RPMI8226 (cell line): ENCODE measurements at regions not wholly inside any gene's neighbourhood (a gene's known extent, or its start where the extent isn't known, plus 50 kb on each side); places are given as distances from the start of the nearest gene placed in this dataset.
"Not testable (repeated sequence)": the region's sequence is repeated elsewhere in the genome, so short reads cannot be mapped to it uniquely, and the experiment has no call there.

Experiments used
- DNase-seq: peaks from one replicate; pipeline ENCODE4 v3.0.0-alpha.2; 2015

DNA sequence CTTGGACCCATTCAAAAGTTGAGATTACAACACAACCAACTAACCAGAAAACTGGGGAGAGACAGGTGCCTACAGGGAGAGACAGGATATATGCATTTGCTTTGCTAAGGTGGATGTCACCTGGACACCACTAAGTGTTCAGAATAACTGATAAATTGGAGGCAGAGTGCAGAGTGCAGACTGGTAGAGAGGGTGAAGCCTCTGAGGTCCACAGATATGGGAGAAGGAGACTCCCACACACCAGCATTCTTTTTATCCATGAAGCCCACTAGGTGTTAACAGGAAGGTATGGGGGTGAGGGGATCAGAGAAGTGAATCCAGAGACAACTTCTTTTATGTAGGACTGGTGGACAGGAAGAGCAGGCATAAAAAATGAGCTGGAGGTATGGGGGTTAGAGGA, 1310.0 kb upstream of the ZEB2 start:
- DNase-seq = no peak

DNA sequence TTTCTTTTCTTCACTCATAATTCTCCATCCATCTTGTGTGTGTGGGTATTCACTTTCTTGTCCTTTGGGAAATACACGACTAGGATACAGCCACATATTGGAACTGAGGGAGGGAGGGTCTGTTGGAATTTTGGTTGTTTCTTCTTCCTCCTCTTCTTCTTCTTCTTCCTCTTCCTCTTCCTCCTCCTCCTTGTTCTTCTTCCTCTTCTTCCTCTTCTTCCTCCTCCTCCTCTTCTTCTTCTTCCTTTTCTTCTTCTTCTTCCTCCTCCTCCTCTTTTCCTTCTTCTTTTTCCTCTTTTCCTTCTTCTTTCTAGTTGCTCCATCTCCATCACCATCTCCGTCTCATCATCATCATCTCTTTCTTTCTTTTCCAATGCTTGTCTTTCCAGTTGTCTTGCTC, 1307.3 kb upstream of the ZEB2 start:
- no peak for DNase-seq

DNA sequence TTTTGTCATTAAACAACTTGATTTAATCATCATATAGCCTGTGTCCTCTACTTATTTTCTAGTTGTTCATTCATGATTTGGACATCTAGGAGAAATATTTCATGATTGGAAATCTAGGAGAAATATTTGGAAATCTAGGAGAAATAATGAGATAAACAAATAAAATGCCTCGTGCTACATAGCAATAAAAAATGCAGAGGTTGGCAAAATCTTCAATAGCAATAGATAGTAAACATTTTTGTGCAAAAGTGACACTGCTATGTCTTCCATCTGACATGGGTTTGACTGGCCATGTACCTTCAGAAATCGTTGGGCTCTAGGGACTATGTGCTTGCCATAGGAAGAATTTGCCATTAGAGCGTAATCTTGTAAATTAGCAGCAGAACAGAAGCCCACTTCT, 1304.5 kb upstream of the ZEB2 start:
- no peak for DNase-seq

DNA sequence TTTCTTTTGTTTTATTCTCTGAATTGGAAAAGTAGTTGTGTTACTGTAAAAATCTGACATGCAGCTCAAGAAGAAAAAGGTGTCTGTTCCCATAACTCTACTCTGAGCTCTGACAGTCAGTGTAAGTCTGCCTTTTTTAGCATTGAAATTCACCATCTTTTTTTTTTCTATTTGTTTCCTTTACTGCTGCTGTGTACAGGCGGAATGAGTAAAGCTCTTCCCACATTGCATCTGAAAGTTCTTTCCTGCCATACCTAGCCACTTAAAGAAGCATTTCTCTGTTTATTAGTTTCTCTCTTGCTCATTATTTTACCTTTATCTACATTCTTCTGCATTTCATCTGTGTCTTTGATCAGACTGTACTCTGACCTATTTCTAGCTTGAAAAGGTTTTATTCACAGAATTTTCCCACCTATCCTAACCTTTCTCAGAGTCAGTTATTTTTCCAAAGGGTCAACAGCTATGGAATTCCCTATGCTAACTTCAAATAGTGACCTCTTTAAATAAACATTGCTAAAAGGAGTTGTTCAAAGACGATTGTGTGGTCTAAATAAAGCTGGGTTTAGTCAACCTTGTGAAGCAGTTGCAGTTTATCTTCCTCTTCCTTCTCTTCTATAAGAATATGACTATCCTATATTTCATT, 1303.1 kb upstream of the ZEB2 start:
- DNase-seq = no peak

DNA sequence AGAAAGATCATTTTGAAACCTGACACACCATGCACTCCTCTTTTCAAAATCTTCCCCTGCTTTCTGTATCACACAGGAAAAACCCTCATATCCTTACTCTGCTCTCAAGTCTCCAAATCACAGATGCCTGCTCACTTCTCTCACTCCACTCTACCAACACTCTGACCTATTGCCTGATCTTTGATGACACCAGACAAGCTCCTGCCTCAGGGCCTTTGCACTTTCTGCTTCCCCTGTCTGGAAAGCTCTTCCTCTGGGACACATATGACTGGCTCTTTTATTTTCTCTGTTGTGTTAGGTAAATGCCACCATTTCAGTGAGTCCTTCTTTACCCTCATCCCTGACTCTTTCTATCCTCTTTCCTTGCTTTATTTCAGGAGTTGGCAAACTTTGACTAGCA, 1300.7 kb upstream of the ZEB2 start:
- DNase-seq = no peak

DNA sequence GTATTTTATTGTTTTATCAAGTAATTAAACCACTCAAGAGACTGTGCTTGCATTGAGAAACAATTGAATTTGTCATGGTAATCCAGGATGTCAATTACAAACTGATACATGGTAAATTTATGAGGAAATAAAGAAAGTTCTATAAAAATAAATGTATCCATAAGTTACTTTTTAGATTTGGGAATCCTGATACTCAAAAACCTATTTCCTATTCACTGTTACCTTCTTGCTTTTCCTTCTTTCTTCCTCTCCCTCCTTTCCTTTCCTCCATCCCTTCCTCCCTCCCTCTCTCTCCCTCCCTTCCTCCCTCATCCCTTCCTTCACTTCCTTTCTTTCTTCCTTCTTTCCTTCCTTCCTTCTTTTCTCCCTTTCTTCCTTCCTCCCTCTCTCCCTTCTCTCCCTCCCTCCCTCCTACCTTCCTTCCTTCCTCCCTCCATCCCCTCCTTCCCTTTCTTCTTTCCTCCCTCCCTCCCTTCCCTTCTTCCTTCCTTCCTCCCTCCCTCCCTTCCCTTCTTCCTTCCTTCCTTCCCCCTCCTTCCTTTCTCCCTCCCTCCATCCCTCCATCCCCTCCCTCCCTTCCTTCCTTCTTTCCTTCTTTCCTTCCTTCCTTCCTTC, 1299.1 kb upstream of the ZEB2 start:
- no peak for DNase-seq

DNA sequence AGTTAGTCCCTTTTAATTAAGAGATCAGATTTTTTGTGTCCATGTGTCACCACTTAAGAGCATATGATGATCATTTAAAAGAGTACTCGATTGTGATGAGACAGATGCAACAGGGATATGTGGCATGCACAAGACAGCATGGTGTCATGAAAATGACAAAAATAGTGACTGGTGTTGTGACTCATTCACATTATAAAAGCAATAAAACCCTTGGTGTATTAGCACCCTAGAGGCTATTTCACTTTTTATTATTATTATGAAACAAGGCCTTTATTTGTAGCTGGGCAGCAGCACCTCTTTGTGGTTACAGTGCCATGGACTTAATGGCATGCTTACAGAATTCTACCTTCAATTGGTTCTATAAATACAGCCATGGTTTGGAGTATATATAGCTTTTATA, 1296.0 kb upstream of the ZEB2 start:
- DNase-seq = no peak

DNA sequence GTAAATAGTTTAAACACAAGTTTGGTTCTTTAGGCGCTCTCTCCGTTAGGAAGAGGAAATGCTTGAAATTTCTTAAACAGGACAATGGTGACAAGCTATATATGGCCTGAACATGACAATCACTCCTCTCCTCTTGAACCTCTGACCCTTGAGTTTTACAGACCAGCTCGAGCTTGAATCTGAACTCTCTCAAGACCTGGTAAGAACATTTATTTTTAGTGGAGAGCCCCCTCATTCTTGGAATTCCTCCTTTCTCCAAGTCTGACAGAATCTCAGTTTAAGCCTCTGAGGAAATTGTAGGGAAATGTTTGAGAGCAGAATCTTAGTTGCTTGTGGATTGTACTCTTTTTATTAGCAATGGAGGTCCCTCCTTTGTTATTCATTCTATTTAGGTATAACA, 1293.6 kb upstream of the ZEB2 start:
- DNase-seq = no peak

DNA sequence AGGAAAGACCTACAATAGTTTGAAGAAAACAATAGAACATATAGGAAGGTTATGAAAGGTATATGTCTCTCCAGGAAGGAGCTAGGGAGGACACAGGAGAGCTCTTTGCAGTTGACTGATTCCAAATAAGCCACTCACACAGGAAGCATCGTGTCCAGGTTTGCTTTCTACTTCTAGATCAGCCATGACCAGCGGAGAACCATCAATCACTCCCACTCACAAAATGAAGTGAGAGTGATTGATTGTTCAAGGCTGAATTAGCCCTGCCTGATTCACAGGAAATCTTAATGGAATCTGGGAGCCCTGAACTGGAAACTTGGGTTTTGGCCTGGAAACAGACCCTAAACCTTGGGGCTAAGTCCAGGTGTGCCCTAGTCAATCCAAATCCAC, 1292.2 kb upstream of the ZEB2 start:
- no peak for DNase-seq

DNA sequence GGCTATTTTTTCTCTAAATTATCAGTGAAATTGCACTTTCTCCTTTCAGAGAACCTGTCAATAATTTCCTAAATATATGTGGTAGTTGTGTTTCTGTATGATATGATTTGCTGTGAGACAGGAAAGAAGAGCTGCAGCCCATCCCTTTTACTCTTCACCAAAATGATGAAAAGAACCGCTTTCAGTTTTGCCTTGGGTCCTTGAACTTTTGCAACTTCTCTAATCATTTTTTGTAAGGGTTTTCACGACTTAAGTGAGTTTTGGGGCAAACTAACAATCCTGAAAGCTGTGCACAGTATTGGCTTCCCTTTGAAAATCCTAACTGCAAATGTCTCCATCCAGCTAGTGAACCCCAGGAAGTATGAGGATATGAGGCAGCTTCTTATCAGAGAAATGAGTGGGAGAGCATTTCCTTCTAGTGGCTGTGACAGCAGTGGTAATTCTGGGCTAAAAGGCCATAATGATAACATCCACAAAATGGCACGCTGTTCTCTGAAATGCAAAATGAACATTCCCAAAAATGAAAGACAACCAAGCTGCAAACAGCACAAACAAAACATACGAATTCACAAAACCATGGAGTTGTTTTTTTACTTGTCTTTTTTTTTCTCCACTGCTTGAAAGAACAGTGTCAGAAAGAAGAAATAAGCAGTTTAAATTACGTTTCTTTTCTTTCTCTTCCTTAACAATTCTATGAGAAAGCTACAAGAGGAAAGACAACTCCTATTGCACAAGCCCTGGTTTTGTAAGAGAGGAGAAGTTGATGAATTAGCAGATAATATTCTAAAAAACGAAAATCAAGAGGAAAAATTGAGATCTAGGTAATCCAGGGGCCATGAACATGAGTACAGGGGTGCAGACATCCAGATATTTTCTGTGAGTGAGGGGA, 1291.6 kb upstream of the ZEB2 start:
- no peak for DNase-seq

DNA sequence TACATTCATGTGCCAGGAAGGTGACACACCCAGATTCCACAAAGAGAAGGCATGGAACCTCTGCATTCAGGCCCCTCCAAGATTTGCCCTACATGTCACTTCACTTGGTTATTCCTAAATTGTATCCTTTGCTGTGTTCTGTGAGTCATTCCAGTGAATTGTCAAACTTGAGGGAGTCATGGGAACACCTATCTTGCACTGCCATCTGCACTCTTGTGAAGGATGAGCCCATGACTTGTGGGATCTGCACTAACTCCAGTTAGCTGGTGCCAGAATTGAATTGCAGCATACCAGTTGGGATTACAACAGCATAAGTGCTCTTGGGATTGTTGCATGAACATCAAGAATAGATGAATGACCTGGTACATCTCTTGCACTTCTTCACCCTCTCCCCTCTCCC, 1288.0 kb upstream of the ZEB2 start:
- no peak for DNase-seq

DNA sequence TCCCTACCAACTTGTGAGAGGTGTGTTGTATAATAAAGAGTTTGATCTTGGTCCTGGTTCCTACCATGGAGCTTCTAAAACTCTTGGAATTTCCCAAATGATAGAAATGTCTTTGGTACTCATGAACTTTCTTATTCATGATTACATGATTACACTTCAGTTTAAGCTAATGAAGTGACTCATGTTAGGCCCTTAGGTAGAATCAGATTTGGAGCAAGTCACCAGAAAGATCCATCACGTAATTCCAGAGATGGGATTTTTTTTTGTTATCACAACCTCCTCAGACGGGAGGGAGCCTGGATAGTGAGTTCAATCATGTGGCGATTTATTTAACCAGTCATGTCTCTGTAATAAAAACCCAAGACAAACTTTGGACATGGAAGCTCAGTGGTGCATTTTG, 1287.6 kb upstream of the ZEB2 start:
- DNase-seq = no peak

DNA sequence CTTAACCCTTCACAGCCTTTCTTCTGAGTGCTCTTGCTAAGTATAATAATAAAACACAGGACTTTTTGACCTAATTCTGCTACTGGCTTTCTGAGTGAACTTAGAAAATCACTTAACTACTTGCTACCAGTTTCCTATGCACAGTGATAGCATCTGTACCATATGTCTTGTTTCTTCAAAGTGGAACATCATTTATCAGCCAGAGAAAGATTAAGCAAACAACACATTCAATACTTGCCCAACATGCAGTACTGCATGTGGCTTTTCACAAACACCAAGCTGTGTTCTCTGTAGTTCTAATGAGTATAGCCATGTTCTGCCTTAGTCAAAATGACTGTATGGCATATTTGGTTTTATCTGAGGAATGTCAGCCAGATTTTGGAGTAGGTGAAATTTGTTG, 1286.6 kb upstream of the ZEB2 start:
- DNase-seq = no peak

DNA sequence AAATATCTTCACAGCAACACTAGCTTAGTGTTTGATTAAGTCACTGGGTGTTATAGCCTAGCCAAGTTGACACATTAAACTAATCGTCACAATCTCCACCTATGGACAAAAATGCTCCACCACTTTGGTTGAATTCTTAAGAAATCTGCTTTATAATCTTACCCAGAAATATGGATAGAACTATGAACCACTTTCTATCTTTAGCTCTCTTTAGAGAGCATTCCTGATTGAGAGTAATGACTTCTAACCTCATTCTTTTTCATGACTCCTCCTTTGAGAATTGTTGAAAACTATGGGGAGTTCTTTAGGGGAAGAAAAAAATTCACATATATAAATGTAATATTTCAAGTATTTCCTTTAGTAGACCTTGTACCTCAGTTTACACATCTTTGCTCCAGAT, 1282.2 kb upstream of the ZEB2 start:
- no peak for DNase-seq

DNA sequence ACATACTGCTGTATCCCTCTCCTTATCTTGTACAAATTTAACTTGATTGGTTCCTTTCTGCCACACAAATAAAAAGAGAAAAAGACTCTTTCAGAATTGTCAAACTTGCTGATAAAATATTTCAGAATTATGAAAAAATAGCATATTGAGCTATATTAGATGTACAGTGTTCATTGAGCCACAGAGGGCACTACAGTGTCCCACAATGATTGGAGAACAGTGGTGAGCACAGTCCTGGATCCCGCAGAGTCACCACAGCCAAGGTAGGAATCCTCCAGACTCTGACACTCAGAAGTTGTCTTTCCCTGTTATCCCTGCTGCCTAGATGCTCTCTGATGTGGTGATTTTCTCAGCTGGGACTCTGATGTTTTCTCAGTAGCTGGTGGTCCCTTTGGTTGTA, 1281.3 kb upstream of the ZEB2 start:
- DNase-seq = no peak

DNA sequence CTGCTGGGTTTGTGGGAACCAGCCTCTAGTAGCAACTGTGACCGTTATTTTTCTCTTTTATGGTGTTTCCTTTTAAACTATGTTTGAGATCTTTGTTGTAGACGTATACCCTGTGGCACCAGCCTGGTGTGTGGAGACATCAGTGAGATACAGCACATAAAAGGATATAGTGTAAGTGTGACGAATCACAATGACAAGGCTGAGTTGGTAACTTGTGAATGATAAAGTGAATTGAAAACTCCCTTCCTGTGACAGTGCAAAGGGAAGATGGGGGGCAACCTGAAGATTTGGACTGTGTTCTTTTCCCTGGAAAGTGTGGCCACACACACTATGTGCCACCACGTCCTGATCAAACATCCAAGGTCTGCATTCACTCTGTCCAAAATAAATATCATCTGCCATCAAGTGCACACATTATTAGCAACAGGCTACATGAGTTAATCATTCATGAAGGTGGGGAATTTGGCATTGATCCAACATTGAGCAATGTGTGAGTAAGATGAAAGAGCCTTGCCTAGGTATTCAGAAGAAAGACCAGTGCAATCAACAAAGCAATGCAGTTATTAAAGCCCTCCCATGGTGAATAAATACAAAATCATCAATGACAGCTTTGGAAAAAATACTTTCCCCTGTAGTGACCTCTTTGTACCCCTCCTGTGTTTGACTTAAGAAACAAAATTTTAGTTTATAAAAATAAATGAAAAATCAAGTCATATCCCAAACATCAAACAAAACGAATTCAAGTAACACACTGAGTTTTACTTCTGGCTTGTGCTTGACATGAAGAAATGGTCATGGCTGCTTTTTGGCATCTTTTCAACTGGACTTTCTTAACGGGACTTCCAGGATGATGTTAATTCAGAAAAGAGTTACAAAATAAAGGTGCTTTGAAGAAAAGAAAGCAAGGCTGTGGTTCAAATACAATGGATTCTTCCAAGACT, 1280.5 kb upstream of the ZEB2 start:
- no peak for DNase-seq

DNA sequence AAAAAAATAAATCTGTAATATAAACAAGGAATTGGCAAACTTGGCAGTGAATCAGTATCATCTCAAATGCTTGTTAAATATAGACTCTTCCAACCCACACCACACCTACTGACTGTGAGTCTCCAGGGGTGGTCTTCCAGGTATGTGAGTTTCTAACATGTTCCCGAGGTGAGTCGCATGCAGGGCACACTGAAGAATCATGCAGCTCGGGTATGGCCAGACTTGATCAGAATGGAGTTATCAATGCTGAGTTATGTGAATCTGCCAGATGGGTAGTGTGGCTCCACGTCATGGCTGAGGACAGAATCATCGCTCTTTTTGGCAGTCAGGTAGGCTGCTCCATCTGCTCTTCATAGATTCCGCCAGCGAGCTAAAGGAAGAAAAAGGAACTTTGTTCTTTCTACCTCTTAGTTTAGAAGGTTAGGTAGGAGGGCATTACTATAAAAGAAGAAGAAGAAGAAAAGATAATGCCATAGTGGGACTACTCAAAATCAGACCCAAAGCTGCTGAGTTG, 1279.7 kb upstream of the ZEB2 start:
- no peak for DNase-seq

DNA sequence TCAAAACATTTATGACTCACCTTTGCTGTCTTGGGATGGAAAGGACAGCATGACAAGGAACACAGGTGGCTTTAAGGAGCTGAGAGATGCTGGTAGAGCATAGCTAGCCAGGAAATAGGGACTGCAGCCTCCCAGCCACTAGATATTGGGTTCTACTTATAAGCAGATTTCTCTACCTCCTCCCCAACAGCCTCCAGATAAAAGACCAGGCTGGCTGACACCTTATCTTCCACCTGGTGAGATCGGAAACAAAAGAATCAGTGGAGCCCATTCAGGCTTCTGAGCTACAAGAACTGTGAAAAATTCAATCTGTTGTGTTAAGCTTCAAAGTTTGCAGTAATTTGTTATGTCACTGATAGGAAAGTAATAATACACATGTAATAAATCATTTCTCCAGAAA, 1278.5 kb upstream of the ZEB2 start:
- DNase-seq = no peak

DNA sequence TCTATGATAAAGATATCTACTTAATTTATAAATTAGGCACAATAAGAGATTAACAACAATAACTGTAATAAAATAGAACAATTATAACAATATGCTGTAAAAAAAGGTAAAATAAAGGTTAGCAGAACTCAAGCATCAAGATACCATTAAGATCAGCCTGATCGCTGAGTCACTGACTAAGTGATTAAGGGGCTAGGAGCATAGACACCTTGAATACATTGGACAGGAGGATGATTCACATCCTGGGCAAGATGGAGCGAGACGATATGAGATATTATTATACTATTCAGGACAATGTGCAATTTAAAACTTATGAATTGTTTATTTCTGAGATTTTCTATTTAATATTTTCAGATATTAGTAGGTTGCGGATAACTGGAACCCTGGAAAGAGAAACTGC, 1277.8 kb upstream of the ZEB2 start:
- DNase-seq = no peak

DNA sequence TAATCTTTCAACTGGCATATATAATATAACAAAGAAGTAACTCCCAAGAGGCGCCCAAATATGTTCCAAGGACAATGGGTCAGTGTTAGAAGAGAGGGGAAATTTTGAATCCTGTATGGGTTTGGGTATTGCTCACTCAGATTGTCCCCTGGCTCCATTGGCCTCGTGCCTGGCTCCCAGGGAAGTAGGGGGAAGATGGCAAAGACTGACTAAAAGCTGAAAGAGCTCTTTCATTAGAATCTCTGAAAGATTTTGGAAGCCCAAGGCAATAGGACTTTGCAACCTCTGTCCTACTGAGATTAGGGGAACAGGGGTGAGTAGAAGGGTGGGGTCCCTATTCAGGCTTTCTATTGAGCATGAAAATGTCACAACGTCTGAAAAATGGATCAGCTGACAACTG, 1272.8 kb upstream of the ZEB2 start:
- DNase-seq = no peak

DNA sequence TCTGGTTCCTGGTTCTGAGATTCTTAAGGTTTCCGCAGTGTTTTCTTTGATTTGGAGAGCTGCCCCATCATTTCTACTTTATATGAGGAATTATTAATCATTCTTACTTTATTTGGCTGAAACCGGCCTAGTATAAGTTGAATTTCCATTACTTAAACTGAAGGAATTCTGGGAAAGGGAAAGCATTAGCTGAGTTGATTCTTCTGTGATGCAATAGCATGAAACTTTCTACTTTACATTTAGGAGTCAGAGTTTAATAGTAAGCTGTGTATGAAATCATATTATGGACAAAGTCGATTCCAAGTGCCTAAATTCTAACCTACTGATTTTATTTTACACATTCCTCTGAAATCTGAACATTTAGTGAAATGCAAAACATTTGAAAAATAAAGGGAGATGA, 1269.7 kb upstream of the ZEB2 start:
- DNase-seq = no peak

DNA sequence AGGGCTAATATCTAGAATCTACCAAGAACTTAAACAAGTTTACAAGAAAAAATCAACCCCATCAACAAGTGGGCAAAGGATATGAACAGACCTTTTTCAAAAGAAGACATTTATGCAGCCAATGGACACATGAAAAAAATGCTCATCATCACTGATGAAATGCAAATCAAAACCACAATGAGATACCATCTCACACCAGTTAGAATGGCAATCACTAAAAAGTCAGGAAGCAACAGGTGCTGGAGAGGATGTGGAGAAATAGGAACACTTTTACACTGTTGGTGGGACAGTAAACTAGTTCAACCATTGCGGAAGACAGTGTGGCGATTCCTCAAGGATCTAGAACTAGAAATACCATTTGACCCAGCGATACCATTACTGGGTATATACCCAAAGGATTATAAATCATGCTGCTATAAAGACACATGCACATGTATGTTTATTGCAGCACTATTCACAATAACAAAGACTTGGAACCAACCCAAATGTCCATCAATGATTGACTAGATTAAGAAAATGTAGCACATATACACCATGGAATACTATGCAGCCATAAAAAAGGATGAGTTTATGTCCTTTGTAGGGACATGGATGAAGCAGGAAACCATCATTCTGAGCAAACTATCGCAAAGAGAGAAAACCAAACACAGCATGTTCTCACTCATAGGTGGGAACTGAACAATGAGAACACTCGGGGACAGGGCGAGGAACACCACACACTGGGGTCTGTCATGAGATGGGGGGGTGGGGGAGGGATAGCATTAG, 1267.9 kb upstream of the ZEB2 start:
- DNase-seq = not testable (repeated sequence)
